Prostate gland (tissue), 2 donors: ENCODE measurements at regions not wholly inside any gene's neighbourhood (a gene's known extent, or its start where the extent isn't known, plus 50 kb on each side); places are given as distances from the start of the nearest gene placed in this dataset.

ENCODE experiments used
- DNase-seq: peaks from one replicate; pipeline ENCODE4 v3.0.0-alpha.2; 2019; ENCODE audit warnings: low spot score
- H3K27ac ChIP-seq, 2 donors: fragments of 200-600 bp; sonication (generic); 2 replicates each; pipeline ENCODE4 v1.5.1; 2017 to 2019
- H3K27me3 ChIP-seq: fragments of 200-600 bp; sonication (generic); replicated peaks from 2 replicates; pipeline ENCODE4 v1.5.1; 2019; ENCODE audit not compliant: insufficient read depth
- H3K36me3 ChIP-seq, 2 donors: fragments of 200-600 bp; sonication (generic); 1 replicate in 1 of 2; 2 replicates in 1 of 2; pipeline versions ENCODE4 v1.5.1 to v1.8.1; 2017 to 2019
- H3K4me1 ChIP-seq: fragments of 200-600 bp; sonication (generic); replicated peaks from 2 replicates; pipeline ENCODE4 v1.5.1; 2019
- H3K4me3 ChIP-seq, 2 donors: fragments of 200-600 bp; sonication (generic); 2 replicates each; pipeline ENCODE4 v1.5.1; 2017 to 2019
- H3K9me3 ChIP-seq: fragments of 200-600 bp; sonication (generic); 2 replicates; pipeline ENCODE4 v1.5.1; 2017
- POLR2A ChIP-seq: fragments of 450-650 bp; IDR thresholded peaks from one replicate; pipeline ENCODE4 v1.6.1; 2016; ENCODE audit warnings: antibody characterized with exemption, mild to moderate bottlenecking
- POLR2AphosphoS5 ChIP-seq: sonication (generic); formaldehyde crosslinking; IDR thresholded peaks from one replicate; pipeline ENCODE4 v1.6.1; 2017; ENCODE audit warnings: antibody characterized with exemption
- WGBS: methylation state at CpG from one replicate; pipeline ENCODE4 v1.1.5; 2018; 5-methylcytosine and 5-hydroxymethylcytosine counted together
- intact Hi-C: fragments of 100-400 bp; cut with DNase I; formaldehyde crosslinking; loops from one replicate; pipeline ENCODE4 v1.14.2; 2022
- TF ChIP-seq, protein P1 (sequence below), 4 experiments: fragments of 200-600 bp in 2 of 4; fragments of 450-650 bp in 2 of 4; sonication (generic) in 2 of 4; IDR thresholded peaks; 1 replicate in 3 of 4; 2 replicates in 1 of 4; pipeline ENCODE4 v1.5.1; 2016 to 2019; ENCODE audit warnings: antibody characterized with exemption in 4 of 4, mild to moderate bottlenecking in 2 of 4, moderate library complexity in 2 of 4

GRCh38 chr18:75652528-75652927 lies 225.0 kb upstream of the SMIM21 start:
- DNase-seq: no peak
- no peak for TF ChIP-seq POLR2A
- TF ChIP-seq, protein P1, sequence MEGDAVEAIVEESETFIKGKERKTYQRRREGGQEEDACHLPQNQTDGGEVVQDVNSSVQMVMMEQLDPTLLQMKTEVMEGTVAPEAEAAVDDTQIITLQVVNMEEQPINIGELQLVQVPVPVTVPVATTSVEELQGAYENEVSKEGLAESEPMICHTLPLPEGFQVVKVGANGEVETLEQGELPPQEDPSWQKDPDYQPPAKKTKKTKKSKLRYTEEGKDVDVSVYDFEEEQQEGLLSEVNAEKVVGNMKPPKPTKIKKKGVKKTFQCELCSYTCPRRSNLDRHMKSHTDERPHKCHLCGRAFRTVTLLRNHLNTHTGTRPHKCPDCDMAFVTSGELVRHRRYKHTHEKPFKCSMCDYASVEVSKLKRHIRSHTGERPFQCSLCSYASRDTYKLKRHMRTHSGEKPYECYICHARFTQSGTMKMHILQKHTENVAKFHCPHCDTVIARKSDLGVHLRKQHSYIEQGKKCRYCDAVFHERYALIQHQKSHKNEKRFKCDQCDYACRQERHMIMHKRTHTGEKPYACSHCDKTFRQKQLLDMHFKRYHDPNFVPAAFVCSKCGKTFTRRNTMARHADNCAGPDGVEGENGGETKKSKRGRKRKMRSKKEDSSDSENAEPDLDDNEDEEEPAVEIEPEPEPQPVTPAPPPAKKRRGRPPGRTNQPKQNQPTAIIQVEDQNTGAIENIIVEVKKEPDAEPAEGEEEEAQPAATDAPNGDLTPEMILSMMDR (IDR thresholded peaks at IDR 0.05): no peak
- H3K27me3 ChIP-seq: no peaks in the 10 kb centered on the region
- no peaks in the 10 kb centered on the region for H3K36me3 ChIP-seq
- 85% methylated on average over 2 of the region's 2 CpGs for WGBS
- no peaks in the 10 kb centered on the region for H3K4me1 ChIP-seq
- no peak overlapping the region for H3K27ac ChIP-seq
- intact Hi-C loops: no loop called here
- H3K9me3 ChIP-seq: no peaks in the 10 kb centered on the region
- H3K4me3 ChIP-seq: no peak overlapping the region

- Histone ChIP-seq H3K4me1 (no peaks in the 10 kb centered on the region), H3K9me3 (no peaks in the 10 kb centered on the region), H3K27me3 (no peaks in the 10 kb centered on the region), H3K4me3 (no peak overlapping the region), H3K27ac (no peak overlapping the region), H3K36me3 (no peaks in the 10 kb centered on the region)
- DNase-seq: no peak
- WGBS: 95% methylated on average over 6 of the region's 6 CpGs
- TF ChIP-seq, protein P1 (IDR thresholded peaks at IDR 0.05): no peak
- no peak for TF ChIP-seq POLR2AphosphoS5
- no peak for TF ChIP-seq POLR2A
- intact Hi-C loops: no loop called here
Observed at GRCh38 chr18:75644871-75645270, 217.4 kb upstream of the SMIM21 start.

DNA sequence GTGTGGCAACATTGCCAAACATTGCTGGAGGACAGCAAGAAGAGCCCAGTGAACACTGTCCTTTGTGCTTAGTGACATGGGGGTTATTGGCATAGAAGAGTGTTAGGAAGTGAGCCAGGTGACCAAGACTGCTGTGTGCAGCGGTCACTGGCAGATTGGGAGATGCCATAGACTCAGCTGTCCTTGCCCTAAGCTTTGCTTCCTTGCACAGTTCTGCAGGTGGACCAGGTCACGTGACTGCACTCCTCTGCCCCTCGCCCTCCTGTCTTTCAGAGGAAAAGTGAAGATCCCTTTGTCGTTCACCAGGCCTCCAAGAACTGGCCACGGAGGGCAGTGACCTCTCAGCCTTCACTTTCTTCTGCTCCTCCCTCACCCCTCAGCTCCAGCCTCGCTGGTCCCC lies 215.6 kb upstream of the SMIM21 start:
- H3K4me3 ChIP-seq: no peak overlapping the region
- H3K27me3 ChIP-seq: no peaks in the 10 kb centered on the region
- H3K9me3 ChIP-seq: no peaks in the 10 kb centered on the region
- TF ChIP-seq POLR2A (no peak), POLR2AphosphoS5 (no peak)
- TF ChIP-seq, protein P1 (IDR thresholded peaks at IDR 0.05): no peak
- intact Hi-C loops: no loop called here
- H3K4me1 ChIP-seq: no peaks in the 10 kb centered on the region
- no peaks in the 10 kb centered on the region for H3K36me3 ChIP-seq
- WGBS: 92% methylated on average over 6 of the region's 6 CpGs
- no peak for DNase-seq
- no peak overlapping the region for H3K27ac ChIP-seq

DNA sequence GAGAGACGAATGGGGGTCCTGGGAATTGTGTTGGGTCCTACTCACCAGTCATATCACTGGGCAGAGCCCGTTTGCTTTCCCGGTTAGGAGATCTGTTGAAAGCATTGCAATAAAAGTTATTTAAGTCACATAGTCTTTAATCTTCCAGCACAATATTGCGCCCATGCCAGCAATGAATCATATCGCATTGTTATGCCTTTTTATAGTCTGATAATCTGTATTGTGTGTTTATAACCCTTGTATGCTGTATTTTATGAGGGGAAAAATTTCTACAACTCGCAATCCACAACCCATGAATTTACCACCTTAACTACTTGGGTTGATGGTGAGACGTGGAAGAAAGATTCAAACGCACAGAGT lies 211.9 kb upstream of the SMIM21 start:
- WGBS: 46% methylated on average over 8 of the region's 8 CpGs
- Histone ChIP-seq H3K4me1 (no peaks in the 10 kb centered on the region), H3K9me3 (no peaks in the 10 kb centered on the region), H3K4me3 (no peak overlapping the region), H3K27ac (no peak overlapping the region), H3K36me3 (no peaks in the 10 kb centered on the region), H3K27me3 (no peaks in the 10 kb centered on the region)
- no peak for DNase-seq
- intact Hi-C loops: no loop called here
- TF ChIP-seq POLR2A (no peak), POLR2AphosphoS5 (no peak)
- TF ChIP-seq, protein P1 (IDR thresholded peaks at IDR 0.05): no peak

DNA sequence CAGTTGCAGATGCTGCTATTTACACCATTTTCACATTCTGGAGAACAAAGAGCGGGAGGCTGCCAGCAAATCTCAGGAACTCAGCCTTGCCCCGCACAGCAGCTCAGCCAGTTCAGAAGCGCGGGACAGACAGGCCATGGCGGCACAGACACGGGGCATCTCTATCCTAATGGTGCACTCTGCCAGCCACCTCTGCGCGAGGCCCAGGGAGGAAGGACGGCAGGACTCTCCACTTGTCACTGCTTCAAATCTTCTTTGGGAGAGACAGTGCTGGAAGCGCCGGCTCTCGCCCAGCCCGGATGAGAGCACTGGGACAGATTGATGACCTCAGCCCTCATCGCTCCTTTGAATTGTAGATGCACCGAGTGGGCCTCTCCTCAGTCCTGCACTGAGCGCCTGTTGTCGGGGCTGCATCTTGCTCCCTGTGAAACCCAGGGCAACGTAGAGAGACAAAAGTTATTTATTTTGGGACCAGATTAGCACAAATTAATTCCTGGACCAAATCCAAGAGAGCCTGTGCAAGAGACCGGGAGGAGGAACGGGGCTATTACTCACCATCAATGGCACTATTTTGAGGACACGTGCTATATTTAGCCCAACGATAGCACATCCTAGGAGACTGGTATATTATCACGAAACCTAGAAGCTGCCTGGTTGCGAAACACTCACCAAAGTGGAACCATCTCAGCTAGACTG lies 211.4 kb upstream of the SMIM21 start:
- no peaks in the 10 kb centered on the region for H3K27me3 ChIP-seq
- 30% methylated on average over 24 of the region's 24 CpGs for WGBS
- no peaks in the 10 kb centered on the region for H3K4me1 ChIP-seq
- no peaks in the 10 kb centered on the region for H3K9me3 ChIP-seq
- TF ChIP-seq, protein P1 (IDR thresholded peaks at IDR 0.05): no peak
- H3K4me3 ChIP-seq: no peak overlapping the region
- intact Hi-C loops: no loop called here
- DNase-seq: no peak
- H3K36me3 ChIP-seq: no peaks in the 10 kb centered on the region
- no peak overlapping the region for H3K27ac ChIP-seq
